ENCODE measurements at regions not wholly inside any gene's neighbourhood (a gene's known extent, or its start where the extent isn't known, plus 50 kb on each side); places are given as distances from the start of the nearest gene placed in this dataset.

DNA sequence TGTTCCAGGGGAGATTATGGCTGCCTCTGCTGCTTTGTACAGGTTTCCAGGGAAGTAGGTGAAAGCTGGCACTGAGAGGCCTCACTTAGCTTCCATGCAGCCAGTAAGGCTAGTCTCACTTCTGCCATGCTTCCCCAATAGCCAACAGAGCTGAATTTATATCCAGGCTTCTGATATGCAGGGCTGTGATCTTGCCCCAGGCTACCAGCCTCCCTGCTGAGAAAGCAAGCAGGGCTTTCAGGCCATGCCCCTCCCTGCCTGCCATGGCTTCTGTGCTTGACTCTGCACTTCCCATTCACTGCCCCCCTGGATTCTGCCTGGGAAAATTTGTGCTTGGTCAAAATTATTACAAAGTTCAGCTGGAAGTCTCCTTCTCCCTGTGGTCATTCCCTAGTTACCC is 302.1 kb upstream of the FBXO33 start:
- Histone ChIP-seq H2AFZ (ENCODE audit: low read length) (no peak overlapping the region), H4K8ac (replicated peaks; ENCODE audit: insufficient read length, low read depth, low read length) (no peak overlapping the region), H3K9me3 (ENCODE audit: control insufficient read depth, low read depth, low read length) (no peaks in the 10 kb centered on the region), H4K91ac (ENCODE audit: insufficient read length, low read depth, low read length) (no peak overlapping the region), H2BK120ac (ENCODE audit: low read depth, low read length, poor library complexity, severe bottlenecking) (no peak overlapping the region), H4K20me1 (ENCODE audit: control insufficient read depth, insufficient read depth, insufficient read length) (no peaks in the 10 kb centered on the region), H2AK5ac (ENCODE audit: insufficient read length, low read length) (no peak overlapping the region), H2BK5ac (ENCODE audit: insufficient read length, low read length) (no peak overlapping the region), H3K79me1 (ENCODE audit: insufficient read depth, low read depth, low read length, poor library complexity, severe bottlenecking) (no peaks in the 10 kb centered on the region), H3T11ph (ENCODE audit: low read length) (no peak overlapping the region), H3K9ac (ENCODE audit: extremely low read depth, insufficient read length, low read length) (no peak overlapping the region), H3K23me2 (ENCODE audit: insufficient read length, low read depth, low read length, poor library complexity, severe bottlenecking) (no peaks in the 10 kb centered on the region), H3K56ac (ENCODE audit: insufficient read length, low read depth, low read length) (no peak overlapping the region), H2BK20ac (ENCODE audit: low read depth, low read length, poor library complexity, severe bottlenecking) (no peak overlapping the region), H3K27ac (ENCODE audit: insufficient read length, low read depth, low read length) (no peak overlapping the region), H4K5ac (ENCODE audit: insufficient read length, low read depth, low read length) (no peak overlapping the region), H2BK12ac (ENCODE audit: insufficient read length, low read depth, low read length) (no peak overlapping the region), H3K4ac (ENCODE audit: low read depth, low read length) (no peak overlapping the region), H3K18ac (ENCODE audit: insufficient read length, low read depth, low read length) (no peak overlapping the region), H3K79me2 (ENCODE audit: insufficient read depth, low read length) (no peaks in the 10 kb centered on the region), H3K4me1 (ENCODE audit: insufficient read depth, low read length) (no peaks in the 10 kb centered on the region), H3K27me3 (ENCODE audit: insufficient read depth, low read length) (no peaks in the 10 kb centered on the region), H3K4me2 (ENCODE audit: insufficient read depth, insufficient read length, low read length) (no peak overlapping the region), H2BK15ac (ENCODE audit: low read depth, low read length) (no peak overlapping the region), H3K23ac (ENCODE audit: insufficient read length, low read depth, low read length) (no peak overlapping the region), H3K14ac (ENCODE audit: insufficient read depth, low read length) (no peak overlapping the region)
- Mint-ChIP-seq H3K27ac (no peak overlapping the region; a peak in 1 of 7 replicates), H3K4me1 (peaks cover 11 to 12% of the 10 kb centered on the region in 2 experiments; a peak in 3 of 4 replicates), H3K27me3 (ENCODE audit: low read depth) (peaks cover 3% of the 10 kb centered on the region), H3K9me3 (peaks cover 5 to 7% of the 10 kb centered on the region in 2 experiments; a peak in 3 of 5 replicates), H3K36me3 (ENCODE audit: insufficient read depth in 1 of 3, low read depth in 3 of 3) (peaks cover 0 to 4% (median 0%) of the 10 kb centered on the region in 3 experiments; a peak in 2 of 7 replicates), H3K4me3 (no peak overlapping the region)
- DNase-seq = peak; percentile 55
- TF ChIP-seq CTCF (conservative IDR thresholded peaks at IDR 0.05) = no peak
